Type B pancreatic cell (in vitro differentiated cells): ENCODE measurements at regions not wholly inside any gene's neighbourhood (a gene's known extent, or its start where the extent isn't known, plus 50 kb on each side); places are given as distances from the start of the nearest gene placed in this dataset.

Experiments
- DNase-seq: peaks from one replicate; pipeline ENCODE4 v3.0.0; 2021; ENCODE audit warnings: mixed read lengths; ENCODE audit not compliant: unreplicated experiment; ENCODE audit errors: extremely low spot score
- H3K27ac Mint-ChIP-seq: 2 replicates; pipeline ENCODE4 v1.8.0; 2021; ENCODE audit warnings: mild to moderate bottlenecking, mixed read lengths
- H3K27me3 Mint-ChIP-seq: 2 replicates; pipeline ENCODE4 v1.8.0; 2021; ENCODE audit warnings: mixed read lengths
- H3K36me3 Mint-ChIP-seq: 2 replicates; pipeline ENCODE4 v1.8.0; 2021; ENCODE audit warnings: mixed read lengths
- H3K4me1 Mint-ChIP-seq: one replicate; pipeline ENCODE4 v1.8.0; 2021; ENCODE audit warnings: mixed read lengths; ENCODE audit not compliant: unreplicated experiment
- H3K4me3 Mint-ChIP-seq: 2 replicates; pipeline ENCODE4 v1.8.0; 2021; ENCODE audit warnings: mild to moderate bottlenecking, mixed read lengths
- H3K9me3 Mint-ChIP-seq: 2 replicates; pipeline ENCODE4 v1.8.0; 2021; ENCODE audit warnings: mixed read lengths
- CTCF ChIP-seq: fragments of 200-600 bp; sonication (generic); conservative IDR thresholded peaks from 2 replicates; pipeline ENCODE4 v1.5.0; 2021; ENCODE audit warnings: antibody characterized with exemption, mild to moderate bottlenecking

DNA sequence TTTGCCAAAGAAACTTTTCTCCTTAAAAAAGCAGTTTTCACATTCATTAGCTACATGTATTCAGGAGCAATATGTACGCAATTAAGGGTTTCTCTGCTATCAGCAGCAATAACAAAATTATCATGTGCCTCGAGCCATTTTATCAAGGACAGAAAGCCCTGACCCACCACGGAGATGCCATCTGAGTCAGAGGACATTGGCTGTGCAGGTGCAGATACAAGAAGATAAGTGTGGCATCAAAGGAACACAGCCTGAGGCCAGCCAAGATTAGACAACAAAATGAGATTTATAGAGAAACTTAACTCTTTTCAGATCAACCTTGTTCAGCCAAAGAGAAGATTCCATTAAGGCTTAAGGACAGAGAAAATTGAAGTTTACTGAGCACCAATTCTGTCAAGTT lies 115.2 kb upstream of the LGSN start:
- TF ChIP-seq CTCF: no peak
- Mint-ChIP-seq H3K4me3 (no peak overlapping the region), H3K27me3 (peaks cover 10% of the 10 kb centered on the region), H3K4me1 (no peaks in the 10 kb centered on the region), H3K9me3 (no peaks in the 10 kb centered on the region), H3K36me3 (no peaks in the 10 kb centered on the region), H3K27ac (no peak overlapping the region)
- DNase-seq: no peak

DNA sequence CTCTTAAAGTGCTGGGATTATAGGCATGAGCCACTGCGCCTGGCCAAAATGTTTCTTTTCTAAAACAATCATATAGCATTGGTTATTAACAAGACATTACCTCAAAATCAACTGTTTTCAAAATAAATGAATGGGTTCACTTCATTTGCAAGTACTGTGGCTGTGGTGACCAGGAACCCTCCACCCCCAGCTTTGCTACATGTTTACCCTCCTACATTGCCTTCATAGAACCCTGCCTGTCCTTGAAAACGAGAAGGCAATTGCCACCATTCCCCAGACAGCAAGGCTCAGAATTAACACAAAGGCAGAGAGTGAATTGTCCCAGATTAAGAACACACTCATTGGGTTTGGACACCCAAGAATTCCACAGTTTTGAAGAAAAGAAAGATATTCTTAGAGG lies 116.6 kb upstream of the LGSN start:
- DNase-seq: no peak
- no peak overlapping the region for H3K4me3 Mint-ChIP-seq
- no peaks in the 10 kb centered on the region for H3K9me3 Mint-ChIP-seq
- no peak overlapping the region for H3K27ac Mint-ChIP-seq
- H3K36me3 Mint-ChIP-seq: no peaks in the 10 kb centered on the region
- H3K4me1 Mint-ChIP-seq: no peaks in the 10 kb centered on the region
- peaks cover 10% of the 10 kb centered on the region for H3K27me3 Mint-ChIP-seq
- no peak for TF ChIP-seq CTCF

- DNase-seq: no peak
- Mint-ChIP-seq H3K9me3 (no peaks in the 10 kb centered on the region), H3K4me3 (no peak overlapping the region), H3K27me3 (peaks cover 10% of the 10 kb centered on the region), H3K27ac (no peak overlapping the region), H3K4me1 (no peaks in the 10 kb centered on the region), H3K36me3 (no peaks in the 10 kb centered on the region)
- no peak for TF ChIP-seq CTCF
These were observed 117.3 kb upstream of the LGSN start for GRCh38 chr6:63437058-63437457.

DNA sequence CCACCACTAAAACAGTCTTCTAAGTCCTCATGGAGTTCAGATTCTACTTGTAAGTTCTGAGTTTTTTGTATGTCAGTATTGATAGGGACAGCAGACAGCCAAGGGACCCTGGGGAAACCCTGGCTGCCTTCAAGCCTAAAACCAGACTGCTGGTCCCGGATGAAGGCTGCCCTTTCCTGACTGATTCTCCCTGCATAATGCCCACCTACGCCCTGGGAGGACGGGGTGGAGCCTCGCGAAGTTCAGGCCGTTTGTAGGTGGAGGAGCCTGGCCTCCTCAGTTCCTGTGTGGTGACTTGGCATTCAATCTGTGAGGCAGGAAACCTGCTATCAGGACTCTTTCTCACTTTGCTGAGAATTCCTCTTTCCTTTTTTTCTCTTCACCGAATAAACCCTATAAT lies 120.3 kb upstream of the LGSN start:
- H3K36me3 Mint-ChIP-seq: no peaks in the 10 kb centered on the region
- H3K9me3 Mint-ChIP-seq: no peaks in the 10 kb centered on the region
- DNase-seq: no peak
- H3K4me3 Mint-ChIP-seq: no peak overlapping the region
- H3K4me1 Mint-ChIP-seq: no peaks in the 10 kb centered on the region
- no peak overlapping the region for H3K27ac Mint-ChIP-seq
- peaks cover 10% of the 10 kb centered on the region for H3K27me3 Mint-ChIP-seq
- TF ChIP-seq CTCF: no peak

DNA sequence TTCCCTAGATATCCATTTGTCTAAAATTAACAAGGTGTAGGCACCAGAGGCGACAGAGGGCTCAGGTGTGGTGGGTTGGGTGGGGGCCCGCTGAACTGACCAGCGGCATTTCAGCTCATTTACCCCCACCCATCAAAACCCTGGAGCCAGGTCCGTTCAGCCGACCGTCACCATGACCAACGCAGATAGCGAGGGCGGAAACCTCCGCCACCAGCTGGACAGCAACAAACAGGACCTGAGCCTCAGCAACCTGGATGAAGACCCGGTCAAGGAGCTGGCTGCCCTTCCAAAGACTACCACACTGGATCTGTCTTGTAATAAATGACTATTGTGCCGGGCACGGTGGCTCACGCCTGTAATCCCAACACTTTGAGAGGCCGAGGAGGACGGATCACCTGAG lies 120.8 kb upstream of the LGSN start:
- H3K36me3 Mint-ChIP-seq: no peaks in the 10 kb centered on the region
- no peaks in the 10 kb centered on the region for H3K4me1 Mint-ChIP-seq
- H3K9me3 Mint-ChIP-seq: no peaks in the 10 kb centered on the region
- no peak overlapping the region for H3K27ac Mint-ChIP-seq
- H3K4me3 Mint-ChIP-seq: no peak overlapping the region
- no peak for TF ChIP-seq CTCF
- peaks cover 10% of the 10 kb centered on the region for H3K27me3 Mint-ChIP-seq
- DNase-seq: no peak

DNA sequence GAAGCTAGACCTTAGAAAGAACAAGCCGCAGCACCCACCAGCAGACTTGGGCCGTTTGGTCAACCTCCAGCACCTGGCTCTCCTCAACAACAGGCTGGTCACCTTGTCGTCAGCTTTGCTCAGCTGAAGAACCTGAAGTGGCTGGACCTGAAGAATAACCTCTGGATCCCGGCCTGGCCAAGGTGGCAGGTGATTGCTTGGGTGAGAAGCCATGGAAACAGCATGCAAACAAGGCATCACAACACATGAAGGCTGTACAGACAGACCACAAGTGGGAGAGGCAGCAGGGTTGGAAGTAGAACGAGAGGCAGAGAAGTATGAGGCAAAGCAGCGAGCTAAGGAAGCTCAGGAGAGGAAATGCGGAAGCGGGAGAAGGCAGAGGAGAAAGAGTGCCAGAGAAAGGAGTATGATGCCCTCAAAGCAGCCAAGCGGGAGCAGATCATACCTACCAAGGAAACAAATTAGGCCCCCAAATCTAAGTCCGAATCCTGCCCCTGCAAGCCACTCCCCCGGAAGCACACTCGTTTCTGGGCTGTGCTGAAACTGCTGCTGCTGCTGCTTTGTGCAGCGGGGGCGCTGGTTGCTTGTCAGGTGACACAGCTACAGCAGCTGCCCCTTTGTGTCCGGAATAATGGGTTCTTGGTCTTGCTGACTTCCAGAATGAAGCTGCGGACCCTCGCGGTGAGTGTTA lies 121.6 kb upstream of the LGSN start:
- H3K4me1 Mint-ChIP-seq: no peaks in the 10 kb centered on the region
- no peak for DNase-seq
- no peaks in the 10 kb centered on the region for H3K36me3 Mint-ChIP-seq
- no peak overlapping the region for H3K27ac Mint-ChIP-seq
- H3K4me3 Mint-ChIP-seq: no peak overlapping the region
- peaks cover 9% of the 10 kb centered on the region for H3K27me3 Mint-ChIP-seq
- no peak for TF ChIP-seq CTCF
- H3K9me3 Mint-ChIP-seq: no peaks in the 10 kb centered on the region
